AG08395 (cell line): ENCODE measurements at regions not wholly inside any gene's neighbourhood (a gene's known extent, or its start where the extent isn't known, plus 50 kb on each side); places are given as distances from the start of the nearest gene placed in this dataset.

ENCODE experiments used
- DNase-seq: peaks from one replicate; pipeline ENCODE4 v3.0.0; 2012; ENCODE audit warnings: mixed read lengths, low spot score

GRCh38 chr5:145365464-145365863 lies 469.7 kb downstream of the PRELID2 start:
- DNase-seq, result no peak

GRCh38 chr5:145362266-145362665 lies 472.9 kb downstream of the PRELID2 start:
- peak; percentile 58 for DNase-seq

DNA sequence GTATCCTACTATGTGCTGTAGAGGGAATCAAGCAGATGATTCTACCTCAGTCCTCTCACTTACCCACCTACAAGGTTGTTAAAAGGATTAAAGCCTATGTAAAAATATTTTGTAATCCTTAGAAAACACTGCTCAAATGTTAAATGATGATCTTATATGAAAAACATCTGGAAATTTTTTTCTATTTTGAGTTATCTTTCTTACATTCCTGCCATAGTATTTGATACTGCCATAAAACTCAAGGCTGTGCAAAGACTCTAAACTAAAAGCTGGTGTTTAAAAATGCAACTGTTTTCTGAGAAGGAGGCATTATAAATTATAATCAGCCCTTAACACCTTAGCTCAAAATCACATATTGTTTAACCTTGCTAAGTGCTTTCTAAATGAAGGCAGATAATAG lies 474.2 kb downstream of the PRELID2 start:
- DNase-seq, result no peak

GRCh38 chr5:145350513-145350912 lies 484.6 kb downstream of the PRELID2 start:
- DNase-seq, result no peak

- DNase-seq, result peak; percentile 33
Measured at GRCh38 chr5:145347026-145347616, 488.0 kb downstream of the PRELID2 start.

- no peak for DNase-seq
Measured at GRCh38 chr5:145345511-145346287, 489.4 kb downstream of the PRELID2 start.

DNA sequence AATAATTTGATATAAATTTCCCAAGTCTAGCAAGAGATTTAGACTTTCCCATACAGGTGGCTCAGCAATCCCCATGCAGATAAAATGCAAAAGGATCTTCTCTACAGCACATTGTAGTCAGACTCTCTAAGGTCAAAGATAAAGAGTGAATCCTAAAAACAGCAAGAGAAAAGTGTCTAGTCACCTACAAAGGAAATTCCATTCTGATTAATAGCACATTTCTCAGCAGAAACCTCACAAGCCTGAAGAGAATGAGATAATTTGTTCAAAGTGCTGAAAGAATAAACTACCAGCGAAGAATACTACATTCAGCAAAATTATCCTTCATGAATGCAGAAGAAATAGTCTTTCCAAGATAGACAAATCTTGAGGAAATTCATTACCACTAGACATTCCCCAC lies 493.3 kb downstream of the PRELID2 start:
- no peak for DNase-seq

DNA sequence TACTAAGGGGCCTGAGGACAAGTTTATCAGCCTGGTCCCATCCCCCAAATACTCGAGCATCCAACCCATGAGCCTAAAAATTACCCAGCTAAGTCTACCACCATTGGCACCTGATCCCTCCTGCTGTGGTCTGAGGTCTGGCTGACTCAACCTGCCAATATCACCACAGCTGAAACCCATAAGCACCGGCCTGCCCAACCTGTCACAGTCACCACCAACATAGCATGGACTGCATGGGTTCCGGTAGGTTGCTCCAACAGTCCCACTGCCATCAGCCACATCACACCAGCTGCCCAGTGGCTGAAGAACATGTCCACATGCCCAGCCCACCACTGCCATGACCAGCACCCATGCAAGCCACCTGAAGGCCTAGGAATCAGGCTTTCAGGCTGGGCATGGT lies 495.0 kb downstream of the PRELID2 start:
- DNase-seq, result no peak

DNA sequence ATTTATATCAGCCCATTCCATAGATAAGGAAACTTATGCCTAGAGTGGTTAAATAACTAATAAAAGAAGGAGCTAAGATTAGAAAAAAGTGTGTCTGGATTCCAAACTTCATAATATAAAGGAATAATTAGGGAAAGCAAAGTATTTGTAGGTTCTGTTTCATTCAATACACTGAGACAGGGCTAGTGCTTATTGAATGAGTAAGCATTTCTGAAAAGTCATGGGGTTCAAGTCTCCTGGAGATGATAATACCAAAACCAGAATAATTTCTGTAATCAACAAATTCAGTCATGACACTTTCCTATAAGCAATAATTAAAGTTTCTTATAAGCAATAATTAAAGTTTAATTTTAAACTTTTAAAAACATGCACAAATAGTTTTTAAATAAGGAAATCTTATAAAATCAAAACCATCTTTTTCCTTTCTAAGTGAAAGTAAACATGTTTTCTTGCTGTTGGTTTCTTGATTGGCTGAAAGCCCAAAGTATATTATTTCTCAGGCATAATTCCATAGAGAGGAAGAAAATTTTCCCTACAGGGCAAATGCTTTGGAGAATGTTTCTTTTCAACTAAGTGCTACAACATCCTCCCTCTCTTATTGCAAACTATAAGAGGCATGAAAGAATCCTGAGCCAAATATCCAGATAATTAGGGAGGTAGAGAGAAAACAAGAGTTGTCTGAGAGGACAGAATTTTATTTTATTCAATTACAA lies 510.2 kb downstream of the PRELID2 start:
- DNase-seq, result no peak

DNA sequence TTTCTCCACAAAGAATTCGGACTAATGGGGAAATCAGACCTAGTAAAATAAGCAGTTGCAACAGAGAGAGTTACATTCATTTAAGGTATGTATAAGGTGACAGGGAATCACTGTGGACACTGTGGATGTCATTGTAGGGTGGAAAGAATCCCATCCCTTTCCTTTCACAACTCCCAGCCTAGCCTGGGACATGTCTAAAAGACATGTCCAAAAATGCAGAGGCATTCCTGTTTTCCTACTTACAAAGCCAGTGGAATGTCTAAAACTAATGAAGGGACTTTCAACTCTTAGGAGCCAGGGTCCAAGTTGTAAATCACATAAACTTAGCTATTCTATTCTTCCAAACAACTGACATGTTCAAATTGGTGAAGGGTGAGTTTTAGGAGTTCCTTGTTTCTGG lies 511.0 kb downstream of the PRELID2 start:
- DNase-seq, result no peak

GRCh38 chr5:145316282-145316681 lies 518.9 kb downstream of the PRELID2 start:
- no peak for DNase-seq

DNA sequence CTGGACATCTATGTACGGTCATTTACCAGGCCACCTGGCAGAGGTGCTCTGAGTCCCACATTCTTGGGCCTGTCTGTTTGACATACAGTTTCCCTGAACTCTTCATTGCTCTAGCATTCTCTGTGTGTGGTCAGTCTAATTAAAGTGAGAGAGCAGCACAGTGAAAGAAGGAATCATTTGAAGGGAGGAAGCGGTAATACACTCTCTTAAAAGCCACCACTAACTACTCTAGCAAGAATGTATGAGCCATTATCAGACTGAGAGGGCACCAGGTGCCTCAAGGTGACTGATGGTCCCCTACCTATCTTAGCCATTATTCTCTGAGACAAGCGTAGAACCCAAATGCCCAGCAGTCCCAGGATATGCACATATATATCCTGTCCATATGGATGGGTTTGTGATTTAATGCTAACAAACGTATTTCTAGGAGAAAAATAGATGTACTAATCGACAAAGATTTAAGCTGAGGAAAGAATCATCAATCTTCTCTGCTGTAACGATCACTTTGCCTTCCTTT lies 527.2 kb downstream of the PRELID2 start:
- DNase-seq, result no peak

DNA sequence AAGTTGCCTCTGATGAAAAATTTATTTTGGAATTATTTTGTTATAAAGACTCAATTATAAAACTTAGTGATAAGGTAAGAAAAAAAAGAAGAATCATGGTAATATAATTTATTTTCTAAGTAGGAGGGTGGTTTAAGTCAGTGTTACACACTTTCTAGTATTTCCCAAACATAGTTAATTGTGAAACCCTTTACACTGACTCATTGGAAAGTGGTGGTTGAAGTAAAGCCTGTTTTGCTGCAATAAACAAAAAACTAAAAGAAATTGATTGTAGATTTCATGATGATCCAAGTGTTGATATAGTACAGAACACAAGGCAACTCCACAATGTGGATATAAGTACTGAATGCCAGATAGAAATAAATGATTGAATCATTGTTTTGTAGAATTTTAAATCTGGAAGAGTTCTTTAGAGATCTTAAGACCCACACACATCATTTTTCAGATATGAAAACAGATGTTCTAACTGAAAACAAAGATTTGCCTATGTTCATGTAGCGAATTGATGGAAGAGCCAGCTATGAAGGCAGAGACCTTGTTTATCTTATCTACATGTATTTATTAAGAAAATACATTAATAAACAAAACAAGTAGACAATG lies 539.8 kb downstream of the PRELID2 start:
- no peak for DNase-seq

DNA sequence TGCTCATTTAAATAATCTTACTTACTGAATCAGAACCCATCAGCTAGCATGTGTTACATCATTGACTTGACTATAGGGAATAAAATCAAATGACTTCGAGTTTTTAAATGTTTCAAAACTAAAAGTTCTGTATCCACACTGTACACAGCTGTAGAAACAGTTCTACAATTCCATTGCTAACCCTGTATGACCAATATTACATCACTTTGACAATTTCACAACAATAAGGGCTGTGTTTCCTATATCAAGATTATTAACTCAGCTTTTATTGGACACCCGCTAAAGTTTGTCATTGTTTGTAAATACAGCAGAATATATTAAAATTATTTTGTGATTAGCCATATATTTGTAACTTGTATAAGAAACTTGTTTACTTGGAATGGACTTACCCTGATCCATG lies 540.8 kb downstream of the PRELID2 start:
- DNase-seq, result no peak

DNA sequence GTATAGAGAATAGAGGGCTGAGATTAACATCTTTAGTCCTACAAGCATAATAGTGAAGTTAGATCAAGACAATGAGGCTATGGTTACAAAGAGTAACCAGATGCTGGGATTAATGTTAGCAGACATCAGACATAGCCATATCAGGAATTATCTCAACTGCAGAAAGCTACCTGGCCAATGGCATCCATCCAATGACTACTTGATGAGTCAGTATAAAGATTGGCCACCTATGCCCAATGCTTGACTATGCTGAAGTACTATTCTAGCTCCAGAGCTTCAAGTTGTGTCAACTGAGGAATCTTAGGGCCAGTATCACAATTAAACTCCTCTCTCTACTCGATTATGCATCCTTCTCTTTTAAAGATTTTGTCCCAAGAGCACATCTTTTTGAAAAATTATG lies 541.4 kb downstream of the PRELID2 start:
- DNase-seq, result no peak

DNA sequence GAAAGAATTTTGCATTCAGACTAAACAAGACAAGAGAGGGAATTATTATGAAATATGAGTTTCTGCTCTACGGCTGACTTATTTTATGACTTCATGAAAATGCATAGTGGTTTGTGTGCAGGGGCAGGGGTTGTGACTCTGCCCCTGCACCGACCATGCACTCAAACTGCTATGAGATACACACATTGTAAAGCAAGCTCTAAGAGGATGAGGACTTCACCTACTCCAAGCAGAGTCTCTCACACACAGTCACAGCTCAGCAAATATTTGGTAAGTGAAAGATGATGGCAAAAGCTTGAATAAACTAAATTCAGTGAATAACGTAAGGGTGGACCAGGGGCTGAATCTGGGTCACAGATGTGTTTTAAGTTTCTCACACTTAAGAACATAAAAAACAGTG lies 542.9 kb downstream of the PRELID2 start:
- no peak for DNase-seq

DNA sequence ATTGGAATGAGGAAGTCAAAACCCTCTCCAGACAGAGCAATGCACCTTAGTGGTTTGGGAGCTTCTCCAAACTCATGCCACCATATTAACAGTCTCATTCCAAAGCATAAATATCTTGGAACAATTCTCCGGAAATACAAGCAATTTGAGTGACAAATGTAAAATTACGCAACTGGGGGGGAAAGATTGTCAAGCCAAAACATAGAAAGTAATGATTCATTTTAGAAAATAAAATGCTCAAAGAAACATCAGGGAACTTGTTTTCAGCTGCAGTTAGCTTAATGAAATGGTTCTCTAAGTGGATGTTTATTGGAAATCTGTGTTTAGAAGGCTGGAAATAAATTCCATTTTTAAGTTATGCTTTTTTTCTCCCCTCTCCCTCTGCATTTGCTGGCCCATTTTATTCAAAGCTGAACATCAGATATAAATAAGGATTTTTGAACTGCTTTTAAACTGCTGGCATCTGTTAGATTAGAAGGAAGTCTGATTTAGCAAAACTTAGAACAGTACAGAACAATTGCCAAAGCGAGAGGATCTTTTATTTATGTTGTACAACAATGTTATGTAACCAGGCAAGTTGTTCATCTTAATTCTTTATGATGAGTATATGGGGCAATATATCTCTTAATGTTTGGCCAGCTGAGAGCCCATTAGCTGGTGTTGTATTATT lies 551.9 kb downstream of the PRELID2 start:
- no peak for DNase-seq

- DNase-seq, result no peak
Measured at GRCh38 chr5:145280806-145281205, 554.3 kb downstream of the PRELID2 start.

- no peak for DNase-seq
Measured at GRCh38 chr5:145280214-145280613, 554.9 kb downstream of the PRELID2 start.

GRCh38 chr5:145260670-145261069 lies 574.5 kb downstream of the PRELID2 start:
- DNase-seq, result no peak

DNA sequence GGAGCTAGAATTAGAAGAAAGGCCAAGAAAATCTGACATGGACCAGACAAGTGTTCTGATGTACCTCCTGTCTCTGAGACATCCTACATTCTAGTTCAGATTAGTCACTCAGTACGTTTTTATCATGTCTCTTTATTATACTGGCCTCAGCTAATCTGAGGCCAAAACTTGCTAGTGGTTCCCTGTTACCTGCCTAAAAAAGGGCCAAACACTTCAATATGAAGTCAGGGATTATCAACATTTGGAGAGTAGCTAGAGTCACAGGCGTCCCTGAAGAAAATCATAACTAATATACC lies 587.4 kb downstream of the PRELID2 start:
- DNase-seq, result no peak
